ENCODE measurements at regions not wholly inside any gene's neighbourhood (a gene's known extent, or its start where the extent isn't known, plus 50 kb on each side); places are given as distances from the start of the nearest gene placed in this dataset.

- Histone ChIP-seq H3K9ac (ENCODE audit: control insufficient read depth, insufficient read depth, low read length) (no peak overlapping the region), H3K9me3 (replicated peaks; ENCODE audit: control insufficient read depth, insufficient read depth, low read length) (no peaks in the 10 kb centered on the region), H2AFZ (ENCODE audit: control insufficient read depth, low read depth, low read length) (no peak overlapping the region), H3K4me1 (ENCODE audit: control insufficient read depth, insufficient read depth, low read length) (no peaks in the 10 kb centered on the region), H3K4me3 (no peak overlapping the region), H3K27me3 (replicated peaks in 1 of 2; ENCODE audit: control insufficient read depth in 2 of 2, insufficient read depth in 2 of 2, low read length in 1 of 2) (no peaks in the 10 kb centered on the region), H3K4me2 (ENCODE audit: control insufficient read depth, insufficient read depth) (no peak overlapping the region), H3K27ac (ENCODE audit: control insufficient read depth, insufficient read depth) (no peak overlapping the region), H3K36me3 (ENCODE audit: control insufficient read depth in 2 of 2, insufficient read depth in 2 of 2, low read length in 1 of 2) (no peaks in the 10 kb centered on the region), H3K79me2 (ENCODE audit: control insufficient read depth, insufficient read depth, low read length) (no peaks in the 10 kb centered on the region), H4K20me1 (ENCODE audit: control insufficient read depth, insufficient read depth) (no peaks in the 10 kb centered on the region)
- ChIA-PET SMC1A (ENCODE audit: uncharacterized antibody, unreplicated experiment) (interaction anchor here (0.7 to 2.9 kb wide), 2 partner anchors 369 to 376 kb away, joined by 3 to 13 read pairs; no protein-coding TSS in a partner anchor), CTCF (interaction anchor here (1.0 to 10.2 kb wide), 5 partner anchors 9 to 372 kb away, joined by 3 to 286 read pairs (median 4); no protein-coding TSS in a partner anchor), RAD21 (ENCODE audit: unreplicated experiment) (interaction anchor here (1.6 kb wide), 1 partner anchor 376 kb away, joined by 5 read pairs; no protein-coding TSS in a partner anchor), POLR2A (no interaction called here)
- WGBS (ENCODE audit: insufficient coverage, insufficient replicate concordance, low lambda C conversion rate, missing lambda C conversion rate): 34% methylated on average over 6 of the region's 6 CpGs
- intact Hi-C loops (cut with micrococcal nuclease; ENCODE audit: unreplicated experiment): loop anchor here (10.0 kb wide), 2 partner anchors 216 to 266 kb away; no protein-coding TSS in a partner anchor
- no TSS peak for BruUV-seq (replicated peaks)
- no peak for TF ChIP-seq EP300 (IDR thresholded peaks at IDR 0.05; ENCODE audit: borderline replicate concordance in 1 of 2, control insufficient read depth in 1 of 2, low read depth in 2 of 2, low read length in 2 of 2)
- TF ChIP-seq SIX5 (IDR thresholded peaks at IDR 0.05; ENCODE audit: low read depth, low read length, severe bottlenecking): no peak
- no peak for TF ChIP-seq SMAD1 (IDR thresholded peaks at IDR 0.05; ENCODE audit: low read depth, partially characterized antibody)
- no peak for TF ChIP-seq USF2 (IDR thresholded peaks at IDR 0.05; ENCODE audit: borderline replicate concordance, low read depth, low read length)
- TF ChIP-seq FOXM1 (IDR thresholded peaks at IDR 0.05; ENCODE audit: low read depth, low read length): no peak
- TF ChIP-seq E2F8 (IDR thresholded peaks at IDR 0.05; ENCODE audit: low read depth, partially characterized antibody): no peak
- no peak for TF ChIP-seq LARP7 (IDR thresholded peaks at IDR 0.05)
- no peak for TF ChIP-seq CBX3 (IDR thresholded peaks at IDR 0.05; ENCODE audit: borderline replicate concordance, low read depth)
- TF ChIP-seq ZNF622 (IDR thresholded peaks at IDR 0.05): no peak
- no peak for TF ChIP-seq SMAD5 (IDR thresholded peaks at IDR 0.05; ENCODE audit: low read depth)
- TF ChIP-seq YY1 (IDR thresholded peaks at IDR 0.05; ENCODE audit: low read depth, low read length): no peak
- no peak for TF ChIP-seq SUPT20H (IDR thresholded peaks at IDR 0.05; ENCODE audit: borderline replicate concordance, control insufficient read depth, low read depth, low read length)
- TF ChIP-seq ZNF207 (IDR thresholded peaks at IDR 0.05; ENCODE audit: borderline replicate concordance): no peak
- no peak for TF ChIP-seq ZNF384 (IDR thresholded peaks at IDR 0.05; ENCODE audit: borderline replicate concordance, low read depth, low read length)
- no peak for TF ChIP-seq FOS (IDR thresholded peaks at IDR 0.05; ENCODE audit: borderline replicate concordance, extremely low read depth, insufficient read length)
- FAIRE-seq: no peak
- no peak for DNase-seq (ENCODE audit: low read depth, low spot score)
- no peak for ATAC-seq
- in situ Hi-C loops (cut with MboI): no loop called here
Observed at GRCh38 chr10:116798859-116799258, 50.4 kb upstream of the ENO4 start.

Data from GM12878 (cell line).